Activated CD8-positive, alpha-beta memory T cell treated with anti-CD3 and anti-CD28 coated beads, Interleukin-2, amount 10 ng/mL, durations not matched to agents 7 days and 5 days (primary cell): ENCODE measurements at regions not wholly inside any gene's neighbourhood (a gene's known extent, or its start where the extent isn't known, plus 50 kb on each side); places are given as distances from the start of the nearest gene placed in this dataset.
"Not testable (repeated sequence)": the region's sequence is repeated elsewhere in the genome, so short reads cannot be mapped to it uniquely, and the experiment has no call there.

ENCODE experiments used
- ATAC-seq: fragments of 150-1000 bp; cut with Tn5 transposase; one replicate; pipeline ENCODE4 v1.10.0; 2021; ENCODE audit warnings: moderate library complexity
- CTCF ChIA-PET: fragments of 350-600 bp; sonication (Branson Sonifier 250); formaldehyde crosslinking; loops from one replicate; lab custom pipeline; 2021; ENCODE audit warnings: antibody characterized with exemption; lab: Charles Lee
- DNase-seq: peaks from one replicate; pipeline ENCODE4 v3.0.0-alpha.2; 2020
- H3K27ac Mint-ChIP-seq: one replicate; pipeline ENCODE4 v1.8.0; 2021; ENCODE audit warnings: mild to moderate bottlenecking, mixed read lengths
- H3K27me3 Mint-ChIP-seq: one replicate; pipeline ENCODE4 v1.8.0; 2021; ENCODE audit warnings: mixed read lengths
- H3K36me3 Mint-ChIP-seq: one replicate; pipeline ENCODE4 v1.8.0; 2021; ENCODE audit warnings: mild to moderate bottlenecking, mixed read lengths
- H3K4me1 Mint-ChIP-seq: one replicate; pipeline ENCODE4 v1.8.0; 2021; ENCODE audit warnings: mixed read lengths
- H3K4me3 Mint-ChIP-seq: one replicate; pipeline ENCODE4 v1.8.0; 2021; ENCODE audit warnings: mild to moderate bottlenecking, moderate library complexity, mixed read lengths
- H3K9me3 Mint-ChIP-seq: one replicate; pipeline ENCODE4 v1.8.0; 2022; ENCODE audit warnings: low read depth, mixed read lengths

GRCh38 chr2:215794829-215795546 lies 218.4 kb downstream of the MREG start:
- Mint-ChIP-seq H3K27me3 (peaks cover 6% of the 10 kb centered on the region), H3K36me3 (no peaks in the 10 kb centered on the region), H3K4me3 (no peak overlapping the region), H3K27ac (no peak overlapping the region), H3K4me1 (peaks cover 14% of the 10 kb centered on the region), H3K9me3 (no peaks in the 10 kb centered on the region)
- DNase-seq: no peak
- CTCF ChIA-PET: no interaction called here
- no peak for ATAC-seq

DNA sequence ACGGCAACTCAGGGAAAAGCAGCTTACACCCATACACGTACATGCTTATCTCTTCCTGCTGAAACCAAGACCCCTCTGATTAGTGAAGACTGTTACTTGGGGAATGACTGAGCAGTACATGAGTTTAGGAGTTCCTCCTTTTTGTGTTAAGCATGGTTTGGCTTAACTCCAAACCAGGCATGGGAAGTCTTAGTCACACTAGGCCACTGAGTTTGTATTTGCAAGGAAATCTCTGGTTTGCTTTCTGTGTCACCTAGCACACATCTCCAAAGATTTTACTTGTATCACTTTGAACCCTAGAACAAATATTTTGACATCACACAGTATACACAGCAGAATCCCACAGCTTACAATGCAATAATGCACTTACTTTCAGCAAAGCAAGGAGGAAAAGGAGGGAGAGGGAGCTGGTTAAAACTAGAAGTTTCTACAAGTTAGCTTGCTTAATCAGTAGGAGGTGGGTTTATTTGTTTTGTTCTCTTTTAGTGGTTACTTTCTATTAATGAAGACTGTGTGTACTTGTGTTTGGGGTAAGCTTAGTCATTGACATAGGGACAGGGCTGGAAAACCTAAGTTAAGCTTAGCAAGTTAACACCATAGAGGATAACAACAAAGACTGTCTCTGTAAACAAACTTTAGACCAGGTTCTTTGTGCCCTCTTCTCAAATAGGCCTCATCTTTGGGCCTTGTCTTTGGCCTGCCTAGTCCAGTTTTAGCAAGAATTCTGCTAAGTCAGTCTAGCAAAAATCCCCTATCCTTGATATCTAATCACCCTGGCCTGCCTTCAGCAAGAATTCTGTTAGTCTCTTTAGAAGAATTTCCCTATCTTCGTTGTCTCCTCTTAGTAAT lies 219.4 kb downstream of the MREG start:
- CTCF ChIA-PET: interaction anchor here (1.5 kb wide), 1 partner anchor 8 kb away, joined by 4 read pairs; no protein-coding TSS in a partner anchor
- Mint-ChIP-seq H3K4me1 (peaks cover 14% of the 10 kb centered on the region), H3K4me3 (no peak overlapping the region), H3K36me3 (no peaks in the 10 kb centered on the region), H3K27ac (peak overlapping the region; percentile 35), H3K9me3 (no peaks in the 10 kb centered on the region), H3K27me3 (peaks cover 4% of the 10 kb centered on the region)
- ATAC-seq: peak; percentile 47
- no peak for DNase-seq

GRCh38 chr2:215791481-215791937 lies 221.8 kb downstream of the MREG start:
- peaks cover 14% of the 10 kb centered on the region for H3K4me1 Mint-ChIP-seq
- ATAC-seq: no peak
- no peaks in the 10 kb centered on the region for H3K9me3 Mint-ChIP-seq
- CTCF ChIA-PET: interaction anchor here (1.3 kb wide), 1 partner anchor 16 kb away, joined by 3 read pairs; no protein-coding TSS in a partner anchor
- H3K27me3 Mint-ChIP-seq: peaks cover 4% of the 10 kb centered on the region
- no peak overlapping the region for H3K4me3 Mint-ChIP-seq
- H3K36me3 Mint-ChIP-seq: no peaks in the 10 kb centered on the region
- DNase-seq: no peak
- no peak overlapping the region for H3K27ac Mint-ChIP-seq

DNA sequence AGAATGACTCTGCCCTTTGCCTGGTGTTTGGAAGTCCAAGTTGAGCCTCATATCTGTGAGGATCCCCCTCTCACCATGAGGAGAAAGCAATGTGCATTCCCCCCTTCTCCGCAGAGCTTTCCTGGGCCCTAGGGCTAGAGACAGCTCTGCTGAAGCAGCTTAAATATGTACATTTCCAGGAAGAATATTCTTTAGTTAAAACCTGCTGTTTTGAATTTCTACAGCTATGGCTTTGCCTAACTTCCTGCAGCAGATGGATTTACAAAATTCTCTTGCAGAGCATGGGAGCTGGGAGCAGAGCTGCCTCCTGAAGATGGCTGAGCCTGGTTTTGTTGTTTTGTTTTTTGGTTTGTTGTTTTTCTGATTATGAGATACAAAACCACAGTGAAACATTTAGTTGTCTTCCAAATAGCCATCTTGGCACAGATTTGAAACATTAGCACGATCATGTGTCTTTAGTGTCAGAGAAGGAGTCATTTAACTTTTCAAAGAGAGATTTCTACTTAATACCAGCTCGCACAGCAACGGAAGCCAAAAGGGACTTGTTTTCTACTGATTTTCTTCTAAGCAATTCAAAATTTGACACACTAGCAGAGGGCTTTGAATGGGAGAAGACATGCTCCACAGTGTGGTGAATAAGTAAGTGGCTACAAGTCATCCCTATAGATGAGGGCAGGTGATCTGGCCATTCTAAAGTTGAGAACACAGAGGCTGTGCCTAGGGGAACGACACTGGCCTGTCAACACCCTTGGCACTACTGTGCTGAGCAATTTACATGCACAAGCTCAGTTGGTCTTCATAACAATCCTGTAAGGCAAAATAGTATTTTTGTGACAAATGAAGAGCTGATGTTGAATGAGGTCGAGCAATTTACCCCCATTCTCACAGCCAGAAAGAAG lies 222.6 kb downstream of the MREG start:
- Mint-ChIP-seq H3K27ac (no peak overlapping the region), H3K27me3 (peaks cover 4% of the 10 kb centered on the region), H3K36me3 (no peaks in the 10 kb centered on the region), H3K4me3 (no peak overlapping the region), H3K9me3 (no peaks in the 10 kb centered on the region), H3K4me1 (peaks cover 7% of the 10 kb centered on the region)
- ATAC-seq: no peak
- CTCF ChIA-PET: interaction anchor here (1.3 kb wide), 1 partner anchor 16 kb away, joined by 3 read pairs; no protein-coding TSS in a partner anchor
- no peak for DNase-seq

DNA sequence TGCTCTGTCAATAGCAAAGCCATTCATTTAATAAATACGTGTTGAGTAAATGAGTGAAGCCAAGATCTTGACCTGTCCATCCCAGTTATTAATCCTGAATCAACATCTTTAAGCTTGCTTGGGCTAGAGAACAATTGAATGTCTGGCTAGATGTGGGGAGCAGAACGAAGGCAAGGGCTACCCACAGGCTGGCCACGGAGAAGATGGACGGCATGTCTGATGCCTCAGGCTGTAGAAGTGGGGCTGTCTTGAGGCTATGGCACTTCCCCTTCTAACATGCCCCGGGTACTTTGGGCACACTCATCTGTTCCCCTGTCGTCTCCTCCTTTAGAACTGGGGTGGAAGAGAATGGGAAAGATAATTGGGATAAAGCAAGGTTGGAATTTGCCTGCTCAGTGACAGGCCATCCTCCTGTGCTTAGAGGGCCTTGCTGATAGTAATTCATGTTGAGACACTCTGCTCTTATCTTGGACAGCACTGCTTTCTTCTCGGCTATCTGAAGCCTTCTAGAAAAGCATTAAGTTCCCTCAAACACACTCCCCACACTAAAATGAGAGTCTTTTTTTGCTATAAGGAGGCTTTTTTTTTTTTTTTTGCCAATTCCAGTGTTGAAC lies 225.7 kb downstream of the MREG start:
- Mint-ChIP-seq H3K36me3 (no peaks in the 10 kb centered on the region), H3K4me1 (no peaks in the 10 kb centered on the region), H3K9me3 (no peaks in the 10 kb centered on the region), H3K27ac (no peak overlapping the region), H3K4me3 (no peak overlapping the region), H3K27me3 (peaks cover 6% of the 10 kb centered on the region)
- DNase-seq (no peak), ATAC-seq (no peak)
- CTCF ChIA-PET: no interaction called here

DNA sequence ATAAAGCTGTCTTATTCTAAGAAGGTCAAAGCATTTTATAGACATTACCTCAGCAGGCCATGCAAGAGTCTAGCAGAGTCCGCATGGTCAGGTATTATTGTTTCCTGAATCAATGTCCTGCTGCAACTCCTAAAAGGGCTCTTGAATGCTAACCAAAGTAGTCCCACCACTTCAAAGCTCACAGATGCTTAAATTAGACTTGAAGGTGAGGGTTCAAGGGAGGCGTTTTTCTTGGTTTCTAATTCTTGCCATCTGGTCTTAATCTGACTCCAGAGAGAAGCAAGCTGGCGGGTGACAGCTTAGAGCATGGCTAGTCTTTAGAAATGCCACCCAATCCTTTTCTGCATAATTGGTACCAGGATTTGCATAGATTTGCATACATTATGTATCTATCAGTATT lies 226.3 kb downstream of the MREG start:
- CTCF ChIA-PET: no interaction called here
- no peak for DNase-seq
- no peaks in the 10 kb centered on the region for H3K36me3 Mint-ChIP-seq

GRCh38 chr2:215784371-215784783 lies 229.0 kb downstream of the MREG start:
- Mint-ChIP-seq H3K4me3 (no peak overlapping the region), H3K36me3 (no peaks in the 10 kb centered on the region), H3K27ac (no peak overlapping the region), H3K27me3 (peaks cover 7% of the 10 kb centered on the region), H3K9me3 (no peaks in the 10 kb centered on the region), H3K4me1 (no peaks in the 10 kb centered on the region)
- CTCF ChIA-PET: no interaction called here
- ATAC-seq: no peak
- DNase-seq: no peak

More for the DNA sequence above, 226.3 kb downstream of the MREG start:
- H3K4me1 Mint-ChIP-seq: no peaks in the 10 kb centered on the region
- peaks cover 9% of the 10 kb centered on the region for H3K27me3 Mint-ChIP-seq
- H3K4me3 Mint-ChIP-seq: no peak overlapping the region
- no peak overlapping the region for H3K27ac Mint-ChIP-seq
- ATAC-seq: no peak
- no peaks in the 10 kb centered on the region for H3K9me3 Mint-ChIP-seq

DNA sequence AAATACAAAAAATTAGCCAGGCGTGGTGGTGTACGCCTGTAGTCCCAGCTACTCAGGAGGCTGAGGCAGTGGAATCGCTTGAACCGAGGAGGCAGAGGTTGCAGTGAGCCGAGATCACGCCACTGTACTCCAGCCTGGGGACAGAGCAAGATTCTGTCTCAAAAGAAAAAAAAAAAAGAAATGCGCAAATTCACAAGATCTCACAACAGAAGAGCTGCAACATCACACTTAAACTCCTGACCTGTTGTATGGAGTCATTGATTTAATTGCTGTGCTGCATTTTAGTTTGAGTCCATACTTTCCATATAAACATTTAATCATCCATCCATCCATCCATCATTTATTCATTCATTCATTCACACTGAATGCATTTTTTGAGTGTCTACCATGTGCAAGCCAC lies 229.7 kb downstream of the MREG start:
- DNase-seq, H3K27me3 Mint-ChIP-seq, H3K9me3 Mint-ChIP-seq, ATAC-seq, H3K36me3 Mint-ChIP-seq, H3K4me3 Mint-ChIP-seq, H3K27ac Mint-ChIP-seq, CTCF ChIA-PET, H3K4me1 Mint-ChIP-seq: not testable (repeated sequence)

DNA sequence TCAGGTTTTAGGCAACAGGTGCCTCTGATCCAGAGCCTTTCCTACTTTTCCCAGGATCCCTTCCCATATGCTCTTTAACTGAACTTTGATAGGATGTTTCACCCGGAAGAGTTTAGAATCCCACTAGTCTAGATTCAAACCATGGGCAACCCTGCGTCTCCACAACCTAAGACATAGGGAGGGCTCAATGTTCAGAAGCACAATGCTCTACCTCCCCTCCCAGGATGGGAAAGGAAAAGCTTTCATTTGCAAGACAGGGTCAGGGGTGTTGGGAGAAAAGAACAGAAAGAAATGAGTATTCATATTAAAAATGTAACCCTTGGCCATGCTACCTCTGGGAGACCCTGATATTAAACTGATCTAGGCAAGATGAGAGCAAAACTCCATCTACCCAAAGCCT lies 230.4 kb downstream of the MREG start:
- DNase-seq: no peak
- Mint-ChIP-seq H3K4me3 (no peak overlapping the region), H3K4me1 (no peaks in the 10 kb centered on the region), H3K27ac (no peak overlapping the region), H3K36me3 (no peaks in the 10 kb centered on the region), H3K27me3 (peaks cover 7% of the 10 kb centered on the region), H3K9me3 (no peaks in the 10 kb centered on the region)
- ATAC-seq: no peak
- CTCF ChIA-PET: no interaction called here

DNA sequence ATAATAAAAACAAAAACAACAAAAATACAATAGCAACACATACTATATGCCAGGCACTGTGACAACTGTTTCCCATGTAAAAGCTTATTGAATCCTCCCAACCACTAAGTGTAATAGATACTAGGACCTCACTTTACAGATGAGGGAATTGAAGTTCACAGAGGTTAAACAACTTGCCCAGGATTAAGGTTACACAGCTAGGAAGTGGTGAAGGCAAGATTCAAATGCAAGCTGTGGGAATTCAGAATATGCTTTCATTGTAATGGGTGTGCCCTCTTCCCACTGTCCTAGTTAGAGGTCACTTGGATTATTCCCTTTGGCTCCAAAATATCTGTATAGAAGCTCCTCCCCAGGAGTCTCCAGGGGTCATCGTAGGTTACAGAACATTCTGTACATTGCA lies 231.1 kb downstream of the MREG start:
- Mint-ChIP-seq H3K36me3 (no peaks in the 10 kb centered on the region), H3K4me1 (no peaks in the 10 kb centered on the region), H3K27ac (no peak overlapping the region), H3K27me3 (peaks cover 7% of the 10 kb centered on the region), H3K9me3 (no peaks in the 10 kb centered on the region), H3K4me3 (no peak overlapping the region)
- CTCF ChIA-PET: no interaction called here
- DNase-seq (no peak), ATAC-seq (no peak)

- DNase-seq (no peak), ATAC-seq (no peak)
- no peaks in the 10 kb centered on the region for H3K9me3 Mint-ChIP-seq
- H3K27ac Mint-ChIP-seq: no peak overlapping the region
- CTCF ChIA-PET: no interaction called here
- H3K4me3 Mint-ChIP-seq: no peak overlapping the region
- peaks cover 9% of the 10 kb centered on the region for H3K27me3 Mint-ChIP-seq
- H3K4me1 Mint-ChIP-seq: no peaks in the 10 kb centered on the region
- no peaks in the 10 kb centered on the region for H3K36me3 Mint-ChIP-seq
Observed at GRCh38 chr2:215780907-215781685, 232.3 kb downstream of the MREG start.

DNA sequence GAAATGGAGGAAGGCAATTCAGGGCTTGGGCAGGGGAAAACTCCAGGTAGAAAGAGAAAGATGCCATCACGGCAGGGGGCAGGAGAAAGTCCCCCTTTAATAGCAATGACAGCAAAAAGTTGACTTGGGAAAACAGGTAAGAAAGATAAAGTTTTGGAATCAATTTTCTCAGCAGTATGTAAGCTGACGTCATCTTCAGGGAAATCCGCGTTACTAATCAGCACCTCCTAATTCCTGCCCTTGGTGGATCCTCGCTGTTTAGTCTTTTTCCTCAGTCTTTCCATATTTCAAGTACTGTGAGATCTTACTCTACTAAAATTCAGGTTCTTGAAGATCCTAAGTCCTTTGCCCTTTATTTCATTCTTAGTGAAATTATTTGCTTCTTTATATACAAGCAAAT lies 233.0 kb downstream of the MREG start:
- CTCF ChIA-PET: no interaction called here
- H3K36me3 Mint-ChIP-seq: no peaks in the 10 kb centered on the region
- no peak overlapping the region for H3K4me3 Mint-ChIP-seq
- peaks cover 14% of the 10 kb centered on the region for H3K27me3 Mint-ChIP-seq
- no peak for DNase-seq
- no peak for ATAC-seq
- no peaks in the 10 kb centered on the region for H3K4me1 Mint-ChIP-seq
- no peaks in the 10 kb centered on the region for H3K9me3 Mint-ChIP-seq
- H3K27ac Mint-ChIP-seq: no peak overlapping the region
